Body of pancreas (tissue), 4 donors: ENCODE measurements at regions not wholly inside any gene's neighbourhood (a gene's known extent, or its start where the extent isn't known, plus 50 kb on each side); places are given as distances from the start of the nearest gene placed in this dataset.

ENCODE experiments used
- POLR2A ChIP-seq, 3 donors: fragments of 450-650 bp; IDR thresholded peaks; one replicate each; pipeline ENCODE4 v1.6.1; 2016; ENCODE audit warnings: antibody characterized with exemption in 3 of 3, mild to moderate bottlenecking in 2 of 3
- TF ChIP-seq, protein P1 (sequence below), 7 experiments: fragments of 450-650 bp in 4 of 7; fragments of 200-600 bp in 3 of 7; sonication (generic) in 3 of 7; IDR thresholded peaks; one replicate each; pipeline ENCODE4 v1.5.1; 2016 to 2019; ENCODE audit warnings: antibody characterized with exemption in 7 of 7

DNA sequence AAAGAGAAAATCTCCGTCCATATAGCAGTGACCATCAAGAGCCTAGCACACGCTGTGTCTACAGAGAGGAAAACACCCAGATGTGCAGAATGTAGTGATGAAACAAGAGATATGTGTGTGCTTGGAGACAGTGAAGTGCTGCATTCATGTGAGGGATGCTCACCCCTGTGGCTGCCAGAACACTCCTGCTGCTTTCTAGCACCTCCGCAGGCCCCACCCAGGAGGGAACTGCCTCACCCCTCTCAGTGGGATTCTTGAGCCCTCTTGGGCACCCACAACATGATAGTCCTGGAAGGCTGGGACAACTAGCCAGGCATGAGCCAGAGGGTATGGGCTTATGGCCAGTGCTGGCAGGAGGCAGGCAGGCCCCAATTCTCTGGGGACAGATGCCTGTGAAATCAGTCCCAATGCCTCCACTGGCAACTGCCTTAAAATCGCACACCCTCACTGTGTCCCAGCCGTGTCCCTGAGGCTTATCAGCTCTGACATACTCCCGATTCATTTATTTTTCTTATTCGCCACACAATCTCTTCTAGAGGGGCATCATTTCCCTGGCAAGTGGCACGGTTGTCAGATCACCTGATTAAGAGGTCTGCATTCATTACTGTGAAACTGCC lies 73.2 kb upstream of the FSTL4 start:
- TF ChIP-seq, protein P1, sequence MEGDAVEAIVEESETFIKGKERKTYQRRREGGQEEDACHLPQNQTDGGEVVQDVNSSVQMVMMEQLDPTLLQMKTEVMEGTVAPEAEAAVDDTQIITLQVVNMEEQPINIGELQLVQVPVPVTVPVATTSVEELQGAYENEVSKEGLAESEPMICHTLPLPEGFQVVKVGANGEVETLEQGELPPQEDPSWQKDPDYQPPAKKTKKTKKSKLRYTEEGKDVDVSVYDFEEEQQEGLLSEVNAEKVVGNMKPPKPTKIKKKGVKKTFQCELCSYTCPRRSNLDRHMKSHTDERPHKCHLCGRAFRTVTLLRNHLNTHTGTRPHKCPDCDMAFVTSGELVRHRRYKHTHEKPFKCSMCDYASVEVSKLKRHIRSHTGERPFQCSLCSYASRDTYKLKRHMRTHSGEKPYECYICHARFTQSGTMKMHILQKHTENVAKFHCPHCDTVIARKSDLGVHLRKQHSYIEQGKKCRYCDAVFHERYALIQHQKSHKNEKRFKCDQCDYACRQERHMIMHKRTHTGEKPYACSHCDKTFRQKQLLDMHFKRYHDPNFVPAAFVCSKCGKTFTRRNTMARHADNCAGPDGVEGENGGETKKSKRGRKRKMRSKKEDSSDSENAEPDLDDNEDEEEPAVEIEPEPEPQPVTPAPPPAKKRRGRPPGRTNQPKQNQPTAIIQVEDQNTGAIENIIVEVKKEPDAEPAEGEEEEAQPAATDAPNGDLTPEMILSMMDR (IDR thresholded peaks at IDR 0.05) = no peak
- TF ChIP-seq POLR2A (IDR thresholded peaks at IDR 0.05) = no peak
